ENCODE measurements at regions not wholly inside any gene's neighbourhood (a gene's known extent, or its start where the extent isn't known, plus 50 kb on each side); places are given as distances from the start of the nearest gene placed in this dataset.

DNA sequence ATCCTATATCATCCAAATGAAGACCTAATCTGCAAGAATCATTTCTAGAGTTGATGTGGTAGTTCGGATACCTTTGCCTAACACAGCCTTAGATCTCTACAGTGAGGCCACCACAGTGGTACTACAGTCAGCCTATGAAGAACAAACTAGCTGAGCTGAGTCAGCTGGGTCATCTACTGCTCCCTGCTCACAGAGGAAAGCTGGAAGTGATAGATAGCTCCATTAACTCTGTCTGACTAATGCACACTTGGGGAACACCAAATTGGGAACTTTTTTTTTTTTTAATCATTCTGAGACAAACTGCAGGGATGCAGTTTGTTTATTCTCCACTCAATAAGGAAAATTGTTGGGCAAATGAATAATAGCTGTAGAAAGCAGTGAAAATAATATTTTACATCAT lies 1160.6 kb downstream of the PCDH9 start:
- H3K4me1 ChIP-seq: no peaks in the 10 kb centered on the region
- no peak overlapping the region for H3K27ac ChIP-seq
- TF ChIP-seq, protein P1, sequence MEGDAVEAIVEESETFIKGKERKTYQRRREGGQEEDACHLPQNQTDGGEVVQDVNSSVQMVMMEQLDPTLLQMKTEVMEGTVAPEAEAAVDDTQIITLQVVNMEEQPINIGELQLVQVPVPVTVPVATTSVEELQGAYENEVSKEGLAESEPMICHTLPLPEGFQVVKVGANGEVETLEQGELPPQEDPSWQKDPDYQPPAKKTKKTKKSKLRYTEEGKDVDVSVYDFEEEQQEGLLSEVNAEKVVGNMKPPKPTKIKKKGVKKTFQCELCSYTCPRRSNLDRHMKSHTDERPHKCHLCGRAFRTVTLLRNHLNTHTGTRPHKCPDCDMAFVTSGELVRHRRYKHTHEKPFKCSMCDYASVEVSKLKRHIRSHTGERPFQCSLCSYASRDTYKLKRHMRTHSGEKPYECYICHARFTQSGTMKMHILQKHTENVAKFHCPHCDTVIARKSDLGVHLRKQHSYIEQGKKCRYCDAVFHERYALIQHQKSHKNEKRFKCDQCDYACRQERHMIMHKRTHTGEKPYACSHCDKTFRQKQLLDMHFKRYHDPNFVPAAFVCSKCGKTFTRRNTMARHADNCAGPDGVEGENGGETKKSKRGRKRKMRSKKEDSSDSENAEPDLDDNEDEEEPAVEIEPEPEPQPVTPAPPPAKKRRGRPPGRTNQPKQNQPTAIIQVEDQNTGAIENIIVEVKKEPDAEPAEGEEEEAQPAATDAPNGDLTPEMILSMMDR (IDR thresholded peaks at IDR 0.05): no peak
- no peak for TF ChIP-seq EP300 (IDR thresholded peaks at IDR 0.05)
- TF ChIP-seq POLR2A (IDR thresholded peaks at IDR 0.05): no peak
- H3K27me3 ChIP-seq: no peaks in the 10 kb centered on the region
- no peaks in the 10 kb centered on the region for H3K9me3 ChIP-seq
- 86 to 97% methylated on average over 1 of the region's 1 CpG for WGBS, 2 donors
- DNase-seq (ENCODE audit: low spot score in 2 of 2): no peak
- no peaks in the 10 kb centered on the region for H3K36me3 ChIP-seq
- no peak overlapping the region for H3K4me3 ChIP-seq

- 48 to 97% methylated on average over 2 of the region's 2 CpGs for WGBS, 2 donors
- no peak overlapping the region for H3K27ac ChIP-seq
- H3K36me3 ChIP-seq: no peaks in the 10 kb centered on the region
- no peak overlapping the region for H3K4me3 ChIP-seq
- H3K4me1 ChIP-seq: no peaks in the 10 kb centered on the region
- TF ChIP-seq POLR2A (IDR thresholded peaks at IDR 0.05): no peak
- TF ChIP-seq EP300 (IDR thresholded peaks at IDR 0.05): no peak
- TF ChIP-seq, protein P1 (IDR thresholded peaks at IDR 0.05): no peak
- H3K27me3 ChIP-seq: no peaks in the 10 kb centered on the region
- no peak for DNase-seq (ENCODE audit: low spot score in 2 of 2)
- H3K9me3 ChIP-seq: no peaks in the 10 kb centered on the region
Observed at GRCh38 chr13:66068683-66069082, 1161.5 kb downstream of the PCDH9 start.

DNA sequence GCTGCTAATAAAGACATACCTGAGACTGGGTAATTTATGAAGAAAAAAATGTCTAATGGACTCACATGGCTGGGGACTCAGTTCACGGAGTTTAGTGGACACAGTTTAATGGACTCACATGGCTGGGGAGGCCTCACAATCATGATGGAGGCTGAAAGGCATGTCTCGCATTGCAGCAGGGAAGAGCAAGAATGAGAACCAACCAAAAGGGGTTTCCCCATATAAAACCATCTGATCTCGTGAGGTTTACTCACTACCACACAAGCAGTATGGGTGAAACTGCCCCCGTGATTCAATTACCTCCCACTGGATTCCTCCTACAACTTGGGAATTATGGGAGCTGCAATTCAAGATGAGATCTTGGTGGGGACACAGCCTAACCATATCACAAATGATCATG lies 1181.2 kb downstream of the PCDH9 start:
- H3K9me3 ChIP-seq: peaks cover 0 to 13% (median 0%) of the 10 kb centered on the region in 4 donors
- no peak overlapping the region for H3K27ac ChIP-seq
- H3K4me1 ChIP-seq: no peaks in the 10 kb centered on the region
- TF ChIP-seq EP300 (IDR thresholded peaks at IDR 0.05): no peak
- no peak for DNase-seq (ENCODE audit: low spot score in 2 of 2)
- WGBS, 2 donors: 77 to 88% methylated on average over 4 of the region's 4 CpGs
- H3K36me3 ChIP-seq: no peaks in the 10 kb centered on the region
- no peak overlapping the region for H3K4me3 ChIP-seq
- H3K27me3 ChIP-seq: no peaks in the 10 kb centered on the region

- H3K27me3 ChIP-seq: no peaks in the 10 kb centered on the region
- H3K4me1 ChIP-seq: no peaks in the 10 kb centered on the region
- DNase-seq (ENCODE audit: low spot score in 2 of 2): no peak
- TF ChIP-seq, protein P1 (IDR thresholded peaks at IDR 0.05): no peak
- no peak for TF ChIP-seq POLR2A (IDR thresholded peaks at IDR 0.05)
- no peak for TF ChIP-seq EP300 (IDR thresholded peaks at IDR 0.05)
- no peaks in the 10 kb centered on the region for H3K36me3 ChIP-seq
- 72 to 80% methylated on average over 2 of the region's 2 CpGs for WGBS, 2 donors
- H3K27ac ChIP-seq: no peak overlapping the region
- H3K9me3 ChIP-seq: no peaks in the 10 kb centered on the region
- H3K4me3 ChIP-seq: no peak overlapping the region
Observed at GRCh38 chr13:66040506-66040905, 1189.6 kb downstream of the PCDH9 start.

DNA sequence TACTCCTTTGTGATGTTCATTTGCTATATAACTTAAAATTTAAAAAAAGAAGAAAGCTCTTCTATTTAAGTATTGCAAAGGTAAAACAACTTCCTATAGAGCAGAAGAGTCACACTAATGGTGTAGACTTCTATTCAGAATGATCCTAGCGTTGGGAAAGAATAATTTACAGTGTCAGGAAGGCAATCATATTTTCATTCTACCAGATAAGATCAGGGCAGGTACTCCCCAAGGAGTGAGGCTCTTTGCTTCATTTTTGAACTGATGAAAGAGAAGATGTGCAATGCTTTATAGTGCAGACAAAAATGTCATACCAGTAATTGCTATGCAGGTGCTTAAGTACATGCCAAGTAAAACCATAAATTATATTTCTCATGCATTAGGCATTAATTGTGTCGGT lies 1193.0 kb downstream of the PCDH9 start:
- Histone ChIP-seq H3K4me1 (no peaks in the 10 kb centered on the region), H3K27ac (no peak overlapping the region), H3K4me3 (no peak overlapping the region), H3K9me3 (no peaks in the 10 kb centered on the region), H3K27me3 (no peaks in the 10 kb centered on the region), H3K36me3 (no peaks in the 10 kb centered on the region)
- 80 to 81% methylated on average over 2 of the region's 2 CpGs for WGBS, 2 donors
- no peak for TF ChIP-seq POLR2A (IDR thresholded peaks at IDR 0.05)
- TF ChIP-seq, protein P1 (IDR thresholded peaks at IDR 0.05): no peak
- no peak for TF ChIP-seq EP300 (IDR thresholded peaks at IDR 0.05)
- DNase-seq (ENCODE audit: low spot score in 2 of 2): no peak

DNA sequence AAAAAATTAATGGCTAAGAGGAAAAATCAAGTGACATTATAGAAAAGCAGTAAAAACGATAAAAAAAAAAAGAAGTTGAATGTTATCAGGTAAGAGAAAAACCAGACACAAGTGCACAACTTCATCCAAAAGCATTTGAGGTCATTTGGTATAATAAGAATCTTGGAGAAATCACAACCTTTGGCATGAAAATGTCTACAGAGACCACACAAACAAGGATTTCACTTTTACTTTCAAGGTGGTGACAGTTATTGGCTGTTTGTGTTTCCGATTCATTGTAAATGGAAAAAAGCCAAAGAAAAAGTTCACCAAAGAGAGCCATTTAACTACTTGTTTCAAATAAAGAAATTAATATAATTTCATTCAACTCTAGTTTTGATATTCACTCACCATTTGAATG lies 1193.5 kb downstream of the PCDH9 start:
- Histone ChIP-seq H3K36me3 (no peaks in the 10 kb centered on the region), H3K9me3 (no peaks in the 10 kb centered on the region), H3K27ac (no peak overlapping the region), H3K4me1 (no peaks in the 10 kb centered on the region), H3K4me3 (no peak overlapping the region), H3K27me3 (no peaks in the 10 kb centered on the region)
- WGBS, 2 donors: 56 to 60% methylated on average over 2 of the region's 2 CpGs
- TF ChIP-seq, protein P1 (IDR thresholded peaks at IDR 0.05): no peak
- TF ChIP-seq EP300 (IDR thresholded peaks at IDR 0.05) (no peak), POLR2A (IDR thresholded peaks at IDR 0.05) (no peak)
- DNase-seq (ENCODE audit: low spot score in 2 of 2): no peak
